HG03025 (cell line): ENCODE measurements at regions not wholly inside any gene's neighbourhood (a gene's known extent, or its start where the extent isn't known, plus 50 kb on each side); places are given as distances from the start of the nearest gene placed in this dataset.
A peak's percentile ranks its signal among the peaks of the same experiment; 100 is the strongest.
"Not testable (repeated sequence)": the region's sequence is repeated elsewhere in the genome, so short reads cannot be mapped to it uniquely, and the experiment has no call there.

Experiments
- ATAC-seq: cut with Tn5 transposase; IDR thresholded peaks from one replicate; pipeline ENCODE4 v1.9.1; 2021; ENCODE audit warnings: mild to moderate bottlenecking, moderate library complexity; ENCODE audit not compliant: unreplicated experiment, low FRiP score

- ATAC-seq: no peak
These were observed 234.4 kb upstream of the LRTM1 start for GRCh38 chr3:55162031-55162795.

- ATAC-seq: no peak
These were observed 233.4 kb upstream of the LRTM1 start for GRCh38 chr3:55161231-55161630.

DNA sequence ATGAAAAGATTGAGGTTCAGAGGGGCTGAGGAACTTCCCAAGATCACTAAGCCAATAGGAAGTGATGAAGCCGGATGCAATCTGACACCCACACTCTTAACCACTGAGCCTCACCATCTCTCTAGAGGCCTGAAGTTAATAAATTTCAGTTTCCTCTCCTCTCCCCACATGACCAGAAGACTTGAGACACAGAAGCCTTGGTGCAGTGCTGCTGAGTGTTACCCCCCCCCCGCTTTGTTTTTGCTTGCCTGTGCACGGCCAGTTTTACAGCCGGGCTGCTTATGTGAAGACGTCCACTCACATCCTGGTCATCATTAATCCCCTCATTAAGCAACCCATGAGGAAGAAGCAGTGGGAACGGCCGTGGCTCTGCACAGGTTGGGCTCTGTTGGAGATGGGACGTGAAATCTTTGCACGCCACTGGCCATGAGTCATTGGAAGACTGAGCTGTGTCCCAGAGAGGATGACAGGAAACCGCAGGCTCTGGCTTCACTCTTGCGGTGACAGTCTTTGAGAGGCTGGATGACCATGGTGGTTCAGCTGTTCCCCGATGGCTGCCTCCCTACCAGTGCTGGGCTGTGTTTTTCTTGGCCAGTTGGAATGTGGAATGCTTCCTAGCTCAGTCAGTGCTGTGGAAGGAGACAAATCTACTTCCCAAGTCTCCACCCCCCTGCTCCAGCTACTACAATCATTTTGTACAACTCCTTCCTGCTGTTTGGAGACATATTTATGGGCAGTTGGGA is 232.6 kb upstream of the LRTM1 start:
- peak; percentile 63 for ATAC-seq

DNA sequence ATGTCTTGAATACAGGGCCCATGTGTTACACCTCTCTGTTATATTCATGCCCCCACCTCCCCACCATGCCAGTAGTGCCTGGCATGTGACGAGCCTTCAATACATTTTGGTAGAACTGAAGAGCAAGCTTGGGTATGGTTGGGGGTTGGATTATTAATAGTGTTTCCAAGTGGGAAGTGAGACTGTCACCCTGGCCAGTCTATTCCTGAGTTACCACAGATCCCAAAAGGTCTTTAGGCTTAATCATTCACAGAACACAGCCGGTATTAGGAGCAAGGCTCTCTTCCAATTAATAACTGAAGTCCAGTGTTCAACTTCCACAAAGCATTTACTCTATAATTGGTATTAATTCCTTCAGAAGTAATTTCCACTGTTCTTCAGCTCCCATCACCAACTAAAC is 231.9 kb upstream of the LRTM1 start:
- ATAC-seq: no peak

DNA sequence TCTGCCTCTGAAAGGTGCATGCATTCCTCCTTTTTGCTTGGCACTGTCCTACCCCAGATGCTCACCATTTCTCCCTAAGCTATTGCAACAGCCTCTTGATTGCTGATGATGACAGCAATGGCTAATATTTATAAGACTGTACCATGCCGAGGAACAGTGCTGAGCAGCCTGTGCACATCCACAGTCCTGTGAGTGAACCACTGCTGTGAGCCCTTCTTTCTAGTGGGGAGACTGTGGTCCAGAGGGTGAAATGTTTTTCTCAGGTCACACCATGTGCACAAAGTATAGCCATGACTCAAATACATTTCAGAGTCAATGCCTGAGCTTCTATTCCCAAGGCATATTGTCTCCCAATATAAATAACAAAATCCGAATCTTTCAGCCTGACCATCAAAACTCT is 231.2 kb upstream of the LRTM1 start:
- ATAC-seq: no peak

DNA sequence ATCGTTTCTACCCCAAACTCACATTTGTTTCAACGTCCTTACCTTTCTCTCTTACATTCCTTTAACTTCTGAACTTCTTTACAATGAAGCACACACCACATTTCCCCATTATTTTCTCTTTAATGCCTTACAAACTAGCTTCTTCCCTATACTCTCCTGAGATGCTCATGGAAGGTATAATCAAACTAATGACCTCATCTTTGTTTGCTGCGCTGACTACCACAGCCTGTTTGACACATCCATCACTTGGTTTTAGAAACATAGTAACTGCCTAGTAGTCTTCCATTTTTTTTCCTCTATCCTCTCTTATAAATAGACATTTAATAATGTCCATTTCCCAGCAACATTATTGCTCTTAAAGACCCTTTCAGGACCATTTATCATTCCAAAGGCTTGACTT is 230.5 kb upstream of the LRTM1 start:
- no peak for ATAC-seq

DNA sequence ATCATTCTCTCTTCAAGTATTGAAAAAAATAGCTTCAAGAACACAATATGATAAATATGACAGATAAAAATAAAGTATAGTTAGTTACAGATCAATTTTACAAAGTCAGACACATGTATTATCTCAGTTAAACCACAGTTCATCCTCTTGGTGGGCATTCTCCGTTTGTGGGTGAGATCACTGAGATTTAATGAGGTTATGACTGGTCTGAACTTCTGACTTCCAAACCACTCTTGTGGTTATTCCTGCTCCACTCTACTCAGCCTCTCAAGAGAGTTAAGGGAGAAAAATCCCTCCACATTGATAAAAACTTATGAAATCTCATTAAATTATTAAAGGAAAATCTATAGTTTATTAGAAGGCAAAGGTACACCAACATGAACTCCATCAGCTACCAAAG is 229.9 kb upstream of the LRTM1 start:
- ATAC-seq: no peak

- no peak for ATAC-seq
These were observed 229.2 kb upstream of the LRTM1 start for GRCh38 chr3:55156851-55157650.

- no peak for ATAC-seq
These were observed 220.2 kb upstream of the LRTM1 start for GRCh38 chr3:55147856-55148720.

- ATAC-seq: no peak
These were observed 219.5 kb upstream of the LRTM1 start for GRCh38 chr3:55147406-55147805.

GRCh38 chr3:55146216-55146615 is 218.4 kb upstream of the LRTM1 start:
- no peak for ATAC-seq

DNA sequence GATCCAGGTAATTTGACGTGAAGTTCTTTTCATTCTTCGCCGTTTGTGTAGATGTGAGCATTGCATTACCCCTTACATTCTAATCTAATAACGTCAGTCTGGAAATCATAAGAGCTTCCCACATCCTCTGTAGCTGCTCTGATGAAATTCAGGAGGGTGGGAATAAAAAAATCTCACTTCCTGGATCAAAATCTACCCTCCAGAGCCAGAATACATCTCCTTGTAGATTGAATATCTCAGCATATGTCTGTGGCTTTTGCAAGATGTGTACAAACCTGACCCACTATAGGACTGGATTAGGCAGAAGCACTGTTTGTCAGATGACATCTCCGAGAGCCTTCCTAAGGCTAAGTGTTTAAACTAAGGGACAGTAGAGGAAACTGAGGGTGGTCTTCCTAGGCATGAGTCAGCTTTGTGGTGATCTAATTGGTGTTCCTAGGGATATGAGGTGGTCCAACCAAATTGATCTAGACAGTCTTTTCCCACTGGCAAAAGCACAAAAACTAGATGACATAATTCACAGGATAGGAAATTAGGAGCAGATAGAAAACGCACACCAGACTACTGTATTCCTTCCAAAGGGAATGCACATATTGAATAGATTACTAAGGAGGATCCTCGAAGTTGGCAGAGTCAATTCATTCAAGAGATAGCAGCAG is 216.3 kb upstream of the LRTM1 start:
- ATAC-seq: no peak

DNA sequence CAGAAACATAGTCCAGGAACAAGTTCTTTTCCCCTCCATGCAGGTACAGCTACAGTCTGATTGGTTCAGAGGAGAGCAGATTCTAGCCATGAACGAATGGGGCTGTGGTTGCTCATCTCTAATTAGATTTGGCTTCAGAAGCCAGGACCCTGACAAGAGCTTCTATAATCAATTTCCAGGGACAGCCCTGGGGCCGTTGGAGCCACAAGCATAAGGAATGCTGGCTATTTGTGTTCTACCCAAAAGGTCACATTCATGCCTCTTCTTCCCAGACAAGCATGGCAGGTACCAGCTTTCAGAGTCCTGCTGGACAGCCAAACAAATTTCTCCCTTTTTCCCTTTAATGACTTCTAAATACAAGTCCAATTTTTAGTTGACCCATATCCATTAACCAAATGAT is 215.5 kb upstream of the LRTM1 start:
- no peak for ATAC-seq

DNA sequence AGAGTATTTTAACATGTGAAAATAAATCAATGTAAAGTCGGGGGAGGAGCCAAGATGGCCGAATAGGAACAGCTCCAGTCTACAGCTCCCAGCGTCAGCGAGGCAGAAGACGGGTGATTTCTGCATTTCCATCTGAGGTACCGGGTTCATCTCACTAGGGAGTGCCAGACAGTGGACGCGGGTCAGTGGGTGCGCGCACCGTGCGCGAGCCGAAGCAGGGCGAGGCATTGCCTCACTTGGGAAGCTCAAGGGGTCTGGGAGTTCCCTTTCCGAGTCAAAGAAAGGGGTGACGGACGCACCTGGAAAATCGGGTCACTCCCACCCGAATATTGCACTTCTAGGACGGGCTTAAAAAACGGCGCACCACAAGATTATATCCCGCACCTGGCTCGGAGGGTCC is 208.4 kb upstream of the LRTM1 start:
- ATAC-seq: not testable (repeated sequence)

DNA sequence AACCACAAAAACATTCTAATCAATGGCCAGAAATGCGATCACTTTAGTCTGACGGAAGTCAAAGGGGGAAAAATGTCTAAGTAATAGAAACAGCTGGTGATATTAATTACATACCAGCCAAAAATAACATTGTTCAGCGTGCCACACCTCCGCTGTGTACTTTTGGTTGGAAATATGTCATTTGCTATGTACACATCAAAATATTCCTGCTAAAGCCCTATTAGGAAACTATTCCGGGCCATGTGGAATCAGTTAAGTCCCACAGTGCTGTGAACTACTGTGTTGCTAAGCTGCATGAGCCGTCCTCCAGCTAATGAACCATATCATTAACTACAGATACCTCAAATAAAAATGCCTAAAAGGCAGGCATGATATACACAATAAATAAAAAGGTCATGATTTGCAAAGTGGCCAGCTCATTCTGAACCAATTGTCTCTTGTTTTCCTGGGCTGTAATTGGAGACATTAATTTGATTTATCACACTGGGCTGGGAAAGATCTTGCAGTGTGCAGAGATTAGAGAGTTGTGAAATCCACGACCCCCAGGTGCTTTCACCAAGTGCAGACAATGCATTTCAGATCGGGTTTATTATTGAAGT is 200.5 kb upstream of the LRTM1 start:
- ATAC-seq: no peak

DNA sequence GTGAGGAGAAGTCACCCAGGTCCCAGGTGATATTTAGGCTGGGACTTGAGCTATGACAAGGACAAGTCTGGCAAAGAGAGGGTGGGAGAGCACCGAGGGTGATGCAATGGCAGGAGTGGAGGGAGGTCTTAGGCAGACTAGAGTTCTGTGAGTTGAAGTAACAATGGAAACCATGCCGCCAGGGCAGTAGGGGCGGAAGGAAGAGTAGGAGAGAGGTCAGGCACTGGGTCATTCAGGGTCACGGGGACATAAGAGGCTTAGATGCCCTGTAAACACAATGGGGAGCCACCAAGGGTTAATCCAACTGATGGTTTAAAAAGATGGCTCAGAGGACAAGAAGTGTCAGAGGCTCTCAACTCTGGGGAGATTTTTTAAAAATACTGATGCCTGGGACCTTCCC is 199.7 kb upstream of the LRTM1 start:
- ATAC-seq: no peak

DNA sequence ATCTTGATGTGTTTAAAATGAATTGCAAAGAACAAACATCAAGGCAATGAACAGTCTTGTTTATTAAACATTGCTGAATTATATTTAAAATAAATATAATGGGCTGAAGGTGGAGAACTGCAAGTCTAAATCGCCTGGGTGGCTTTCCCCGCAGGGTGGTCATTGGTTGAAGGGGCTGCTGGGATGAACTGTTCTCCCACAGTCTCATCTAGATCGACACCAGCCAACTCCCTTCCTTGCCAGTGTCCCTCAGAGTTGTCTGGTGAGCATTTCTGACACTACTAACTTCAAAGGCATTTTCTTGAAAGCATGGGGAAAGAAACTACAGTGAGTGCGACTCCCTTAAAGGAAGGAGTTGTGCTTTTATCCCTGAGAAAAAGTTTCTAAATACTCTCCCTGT is 196.5 kb upstream of the LRTM1 start:
- no peak for ATAC-seq
